HG02798 (cell line): ENCODE measurements at regions not wholly inside any gene's neighbourhood (a gene's known extent, or its start where the extent isn't known, plus 50 kb on each side); places are given as distances from the start of the nearest gene placed in this dataset.

Experiments
- ATAC-seq: cut with Tn5 transposase; IDR thresholded peaks from one replicate; pipeline ENCODE4 v1.9.1; 2021; ENCODE audit warnings: mild to moderate bottlenecking; ENCODE audit not compliant: unreplicated experiment, poor library complexity

- ATAC-seq: no peak
Observed at GRCh38 chr2:129702416-129703176, 276.9 kb upstream of the RAB6C start.

GRCh38 chr2:129705085-129705484 is 274.4 kb upstream of the RAB6C start:
- no peak for ATAC-seq

GRCh38 chr2:129707800-129708199 is 271.7 kb upstream of the RAB6C start:
- ATAC-seq: no peak

GRCh38 chr2:129708221-129708967 is 271.1 kb upstream of the RAB6C start:
- no peak for ATAC-seq

GRCh38 chr2:129709001-129709955 is 270.2 kb upstream of the RAB6C start:
- ATAC-seq: no peak

DNA sequence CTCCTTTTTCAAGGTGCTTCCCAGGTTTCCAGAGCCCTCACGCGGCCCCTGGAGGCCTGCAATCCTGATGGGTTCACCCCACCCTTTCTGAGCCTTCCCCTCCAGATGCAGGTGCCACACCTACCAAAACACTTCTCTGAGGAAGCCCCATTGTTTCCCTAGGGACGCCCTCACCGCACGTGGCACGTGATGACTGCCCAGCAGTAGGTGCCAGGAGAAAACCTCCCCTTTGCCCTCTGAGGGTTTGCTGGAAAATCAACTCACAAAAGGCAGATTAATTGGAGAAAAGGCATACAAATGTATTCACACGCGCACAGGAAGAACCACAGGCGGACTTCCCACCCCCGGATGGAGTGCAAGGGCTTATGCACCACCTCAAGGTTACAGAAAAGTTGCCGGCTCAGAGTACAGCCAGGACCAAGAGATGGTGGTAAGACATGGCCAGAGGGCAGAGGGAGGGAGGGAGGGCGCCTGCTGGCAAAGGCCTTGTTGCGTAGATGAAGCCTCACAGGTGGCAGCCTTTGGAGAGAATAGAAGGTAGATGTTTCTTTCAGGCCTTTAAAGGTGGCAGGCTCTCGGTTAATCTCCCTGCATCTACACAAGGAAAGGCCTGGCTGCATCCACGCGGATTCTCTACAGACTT is 269.4 kb upstream of the RAB6C start:
- ATAC-seq: no peak

- ATAC-seq: no peak
Observed at GRCh38 chr2:129710670-129711495, 268.6 kb upstream of the RAB6C start.

DNA sequence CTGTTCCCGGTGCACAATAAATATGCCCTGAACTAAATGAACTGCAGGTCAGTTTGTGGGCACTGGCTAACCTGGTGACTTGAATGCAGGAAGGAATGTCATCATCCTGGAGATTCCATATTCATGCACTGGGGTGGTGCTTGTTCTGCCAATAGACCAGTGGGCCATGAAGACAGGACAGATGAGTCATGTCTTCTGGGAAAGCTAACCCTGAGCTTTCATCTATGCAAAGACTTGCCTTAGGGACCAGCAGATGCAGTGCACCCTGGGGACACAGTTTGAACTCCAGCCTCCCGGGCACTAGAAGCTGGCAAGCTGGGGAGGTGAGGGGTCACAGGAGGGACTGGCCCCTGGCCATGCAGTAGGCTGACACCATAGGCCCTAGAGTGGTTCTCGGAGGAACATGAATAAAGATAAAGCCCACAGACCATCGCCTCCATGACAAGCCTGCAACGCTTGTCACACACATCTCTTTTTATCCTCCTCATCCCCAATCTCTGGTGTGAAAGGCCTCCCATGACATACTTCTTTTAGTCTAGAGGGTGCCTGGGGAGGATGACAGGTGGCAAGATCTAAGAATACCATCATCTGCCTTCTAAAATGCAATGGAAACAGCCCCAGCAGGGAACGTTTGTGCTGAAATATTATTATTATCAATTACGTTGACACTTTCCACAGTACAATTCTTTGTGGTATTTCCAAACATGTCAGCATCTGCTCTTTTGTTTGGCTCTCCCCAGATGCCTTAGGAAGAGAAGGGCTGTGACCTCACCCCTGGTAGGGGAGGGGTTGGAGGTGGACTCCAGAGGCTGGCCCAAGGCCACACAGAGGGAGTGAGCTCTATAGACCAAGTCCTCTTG is 267.4 kb upstream of the RAB6C start:
- ATAC-seq: no peak

DNA sequence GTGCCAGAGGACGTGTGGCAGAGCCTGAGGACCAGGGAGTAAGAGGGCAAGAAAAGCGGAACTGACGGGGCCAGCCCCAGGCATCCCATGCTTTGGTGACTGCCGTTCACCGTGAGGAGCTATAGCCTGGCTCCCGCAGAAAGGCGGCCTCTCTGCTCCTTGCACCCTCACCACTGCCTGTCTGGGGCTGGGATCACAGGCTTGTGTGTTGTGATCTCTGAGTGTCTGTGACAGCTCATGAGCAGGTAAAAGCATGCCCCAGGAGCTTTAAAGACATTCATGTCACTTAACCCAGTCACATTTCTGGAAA is 266.8 kb upstream of the RAB6C start:
- ATAC-seq: no peak

GRCh38 chr2:129713337-129713736 is 266.1 kb upstream of the RAB6C start:
- ATAC-seq: no peak

GRCh38 chr2:129716781-129717559 is 262.5 kb upstream of the RAB6C start:
- no peak for ATAC-seq

DNA sequence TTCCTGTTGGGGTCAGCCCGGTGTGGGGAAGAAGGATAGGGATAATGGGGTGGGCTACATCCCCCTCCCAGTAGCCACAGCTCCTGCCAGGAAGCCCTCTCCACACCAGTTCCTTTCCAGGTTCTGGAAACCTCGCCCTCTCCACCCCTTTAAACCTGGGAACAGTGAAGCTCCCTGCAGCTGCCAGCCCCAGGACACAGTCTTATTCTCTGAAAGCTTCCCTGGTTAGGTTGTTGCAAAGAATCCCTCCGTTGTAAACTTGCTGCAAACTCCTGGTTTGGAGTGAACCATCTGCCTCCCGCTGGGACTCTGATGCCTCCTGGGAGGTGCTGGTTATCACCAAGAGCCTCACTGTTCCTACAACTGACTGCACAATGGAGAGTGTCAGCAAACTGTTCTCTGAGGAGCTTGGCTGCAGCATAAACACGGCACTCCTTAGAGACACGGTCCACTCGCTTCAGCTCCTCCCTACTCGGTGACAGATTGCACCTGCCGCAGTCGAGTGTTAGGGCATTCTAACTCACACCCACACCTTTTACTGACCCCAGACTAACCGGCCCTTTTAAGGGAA is 261.8 kb upstream of the RAB6C start:
- ATAC-seq: no peak

DNA sequence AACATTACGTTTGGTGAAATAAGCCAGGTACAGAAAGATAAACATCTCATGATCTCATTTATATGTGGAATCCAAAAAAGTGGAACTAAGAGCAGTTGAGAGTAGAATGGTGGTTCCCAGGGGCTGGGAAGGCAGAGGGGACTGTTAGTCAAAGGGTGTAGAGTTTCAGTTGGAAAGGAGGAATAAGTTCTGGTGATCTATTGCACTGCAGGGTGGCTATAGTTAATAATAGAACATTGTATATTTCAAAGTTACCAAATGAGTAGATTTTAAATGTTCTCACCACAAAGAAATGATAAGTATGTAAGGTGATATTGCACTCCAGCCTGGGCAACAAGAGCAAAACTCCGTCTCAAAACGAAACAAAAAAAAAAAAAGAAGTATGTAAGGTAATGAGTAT is 260.1 kb upstream of the RAB6C start:
- ATAC-seq: no peak

GRCh38 chr2:129720360-129720759 is 259.1 kb upstream of the RAB6C start:
- ATAC-seq: no peak

DNA sequence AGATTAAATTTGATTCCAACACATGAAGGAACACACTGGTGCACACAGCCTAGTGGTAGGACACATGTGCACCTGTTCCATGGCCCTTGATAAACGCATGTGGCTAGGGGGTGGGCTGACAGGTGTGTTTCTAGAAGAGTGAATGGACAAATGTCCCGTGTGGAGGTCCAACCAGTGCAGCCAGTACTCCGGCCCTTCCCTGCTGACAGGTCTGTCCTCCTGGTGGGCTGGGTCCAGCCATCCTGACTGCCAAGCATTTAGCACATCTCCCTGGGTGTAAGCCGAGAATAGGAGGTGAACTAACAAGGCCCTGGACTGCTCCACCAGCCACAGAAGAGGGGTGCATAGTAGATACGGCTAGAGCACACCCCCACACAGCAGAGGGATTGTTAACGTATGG is 258.7 kb upstream of the RAB6C start:
- no peak for ATAC-seq

GRCh38 chr2:129721236-129721635 is 258.2 kb upstream of the RAB6C start:
- ATAC-seq: no peak

DNA sequence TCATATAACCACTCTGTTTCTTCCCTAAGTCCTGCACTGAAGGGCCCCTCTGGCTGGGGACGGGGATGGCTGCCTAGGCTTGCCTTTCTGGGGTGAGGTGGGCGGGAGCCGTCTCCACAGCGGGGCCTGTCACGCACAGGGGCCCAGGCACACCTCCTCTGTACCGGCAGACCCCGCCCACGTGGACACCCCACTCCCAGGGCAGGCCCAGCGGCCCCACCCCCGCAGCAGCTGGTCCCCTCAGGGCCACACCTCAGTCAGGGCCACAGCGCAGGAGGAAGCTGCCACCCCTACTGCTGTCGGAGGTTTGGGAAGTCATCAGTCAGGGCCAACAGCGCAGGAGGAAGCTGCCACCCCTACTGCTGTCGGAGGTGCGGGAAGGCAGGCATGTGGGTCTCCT is 257.6 kb upstream of the RAB6C start:
- ATAC-seq: no peak
